Liver (tissue), 8 donors: ENCODE measurements at regions not wholly inside any gene's neighbourhood (a gene's known extent, or its start where the extent isn't known, plus 50 kb on each side); places are given as distances from the start of the nearest gene placed in this dataset.

Experiments
- DNase-seq: peaks from one replicate; pipeline ENCODE4 v3.0.0-alpha.2; 2017; ENCODE audit warnings: low spot score
- H3K27ac ChIP-seq, 2 donors: one replicate each; pipeline ENCODE4 v1.7.0; 2013; ENCODE audit warnings: inconsistent platforms in 2 of 2, low read length in 2 of 2, control low read depth in 1 of 2, low read depth in 1 of 2, mild to moderate bottlenecking in 1 of 2
- H3K27me3 ChIP-seq, 4 donors: one replicate each; pipeline versions ENCODE4 v1.6.1 to v1.7.0; 2013; ENCODE audit warnings: low read length in 3 of 4, inconsistent platforms in 1 of 4, mild to moderate bottlenecking in 1 of 4, moderate library complexity in 1 of 4; ENCODE audit not compliant: control insufficient read depth in 4 of 4, insufficient read depth in 4 of 4
- H3K36me3 ChIP-seq, 4 donors: one replicate each; pipeline versions ENCODE4 v1.6.1 to v1.7.0; 2013; ENCODE audit warnings: low read length in 3 of 4, mild to moderate bottlenecking in 3 of 4, low read depth in 1 of 4, moderate library complexity in 1 of 4; ENCODE audit not compliant: control insufficient read depth in 4 of 4, insufficient read depth in 3 of 4
- H3K4me1 ChIP-seq, 4 donors: one replicate each; pipeline versions ENCODE4 v1.6.1 to v1.7.0; 2013; ENCODE audit warnings: low read length in 3 of 4, mild to moderate bottlenecking in 3 of 4, moderate library complexity in 1 of 4; ENCODE audit not compliant: control insufficient read depth in 4 of 4, insufficient read depth in 4 of 4
- H3K4me3 ChIP-seq, 3 donors: one replicate each; pipeline versions ENCODE4 v1.6.1 to v1.7.0; 2013; ENCODE audit warnings: low read length in 3 of 3, control low read depth in 1 of 3, low read depth in 1 of 3, mild to moderate bottlenecking in 1 of 3
- H3K9ac ChIP-seq, 2 donors: one replicate each; pipeline ENCODE4 v1.7.0; 2013; ENCODE audit warnings: low read length in 2 of 2, mild to moderate bottlenecking in 2 of 2, moderate library complexity in 2 of 2, control low read depth in 1 of 2, low read depth in 1 of 2
- H3K9me3 ChIP-seq, 4 donors: one replicate each; pipeline versions ENCODE4 v1.6.1 to v1.7.0; 2013; ENCODE audit warnings: low read length in 3 of 4; ENCODE audit not compliant: control insufficient read depth in 4 of 4
- EGR1 ChIP-seq, 2 donors: IDR thresholded peaks; 2 replicates each; pipeline ENCODE4 v1.6.1; 2016 to 2018; ENCODE audit warnings: antibody characterized with exemption in 2 of 2, low read depth in 2 of 2
- FOXA1 ChIP-seq: IDR thresholded peaks from 2 replicates; pipeline ENCODE4 v1.6.1; 2016; ENCODE audit warnings: antibody characterized with exemption
- FOXA2 ChIP-seq: IDR thresholded peaks from 2 replicates; pipeline ENCODE4 v1.6.1; 2016; ENCODE audit warnings: antibody characterized with exemption
- GABPA ChIP-seq, 2 donors: IDR thresholded peaks in 1 of 2; conservative IDR thresholded peaks in 1 of 2; 2 replicates each; pipeline ENCODE4 v1.6.1; 2016; ENCODE audit warnings: antibody characterized with exemption in 2 of 2, mild to moderate bottlenecking in 1 of 2, moderate library complexity in 1 of 2
- HNF4A ChIP-seq, 2 donors: conservative IDR thresholded peaks; 2 replicates each; pipeline ENCODE4 v1.6.1; 2016; ENCODE audit warnings: antibody characterized with exemption in 2 of 2, mild to moderate bottlenecking in 2 of 2
- HNF4G ChIP-seq: IDR thresholded peaks from 2 replicates; pipeline ENCODE4 v1.6.1; 2016; ENCODE audit warnings: antibody characterized with exemption
- JUND ChIP-seq, 2 donors: IDR thresholded peaks; 2 replicates each; pipeline ENCODE4 v1.6.1; 2016; ENCODE audit warnings: antibody characterized with exemption in 2 of 2
- NR2F2 ChIP-seq: IDR thresholded peaks from 2 replicates; pipeline ENCODE4 v1.6.1; 2016; ENCODE audit warnings: antibody characterized with exemption
- RAD21 ChIP-seq, 2 donors: IDR thresholded peaks; 2 replicates each; pipeline ENCODE4 v1.6.1; 2016; ENCODE audit warnings: antibody characterized with exemption in 2 of 2, mild to moderate bottlenecking in 2 of 2
- RXRA ChIP-seq, 2 donors: IDR thresholded peaks; 2 replicates each; pipeline ENCODE4 v1.6.1; 2017 to 2018; ENCODE audit warnings: antibody characterized with exemption in 2 of 2, mild to moderate bottlenecking in 1 of 2
- SP1 ChIP-seq: IDR thresholded peaks from 2 replicates; pipeline ENCODE4 v1.6.1; 2018; ENCODE audit warnings: antibody characterized with exemption, mild to moderate bottlenecking
- TAF1 ChIP-seq: conservative IDR thresholded peaks from 2 replicates; pipeline ENCODE4 v1.6.1; 2016; ENCODE audit warnings: antibody characterized with exemption, mild to moderate bottlenecking
- YY1 ChIP-seq: IDR thresholded peaks from 2 replicates; pipeline ENCODE4 v1.6.1; 2016; ENCODE audit warnings: antibody characterized with exemption, mild to moderate bottlenecking
- WGBS: extraction: QIAGEN DNeasy Blood & Tissue Kit; methylation state at CpG from one replicate; pipeline ENCODE4 v1.1.7; 2013; 5-methylcytosine and 5-hydroxymethylcytosine counted together
- TF ChIP-seq, protein P1 (sequence below): IDR thresholded peaks from 2 replicates; pipeline ENCODE4 v1.6.1; 2016; ENCODE audit warnings: antibody characterized with exemption
- TF ChIP-seq, protein P2 (sequence below): IDR thresholded peaks from 2 replicates; pipeline ENCODE4 v1.6.1; 2016; ENCODE audit warnings: antibody characterized with exemption
- TF ChIP-seq, protein P3 (sequence below): IDR thresholded peaks from 2 replicates; pipeline ENCODE4 v1.6.1; 2016; ENCODE audit warnings: antibody characterized with exemption
- TF ChIP-seq, protein P4 (sequence below): fragments of 150-350 bp; IDR thresholded peaks from 2 replicates; pipeline ENCODE4 v1.5.1; 2017; ENCODE audit warnings: improper control_type of control experiment, low read depth, low read length; ENCODE audit not compliant: missing input control
- TF ChIP-seq, protein P5 (sequence below): IDR thresholded peaks from 2 replicates; pipeline ENCODE4 v1.6.1; 2016; ENCODE audit warnings: antibody characterized with exemption, mild to moderate bottlenecking
- donor health status: healthy.
- donor health status: healthy.
- donor health status: healthy.
- donor health status: healthy.
- donor health status: healthy.

DNA sequence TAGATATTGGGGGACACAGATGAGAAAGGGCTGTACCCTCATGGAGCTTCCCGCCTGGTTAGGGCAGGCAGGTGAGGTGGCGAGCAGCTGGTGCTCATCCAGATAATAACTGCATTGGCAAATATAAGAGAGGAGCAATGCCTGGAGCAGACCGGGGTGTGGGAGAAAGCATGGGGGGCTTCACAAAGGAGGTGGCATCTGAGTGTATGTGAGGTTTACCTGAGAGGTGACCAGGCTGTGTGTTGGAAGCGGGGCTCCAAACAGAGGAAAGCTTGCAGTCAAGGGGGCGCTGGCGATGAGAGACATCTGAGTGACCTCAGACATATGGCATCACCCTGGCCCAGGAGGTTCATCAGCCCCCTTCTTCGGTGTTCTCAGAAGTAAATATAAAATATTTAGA, 72.1 kb upstream of the PMEPA1 start:
- no peaks in the 10 kb centered on the region for H3K9me3 ChIP-seq
- no peaks in the 10 kb centered on the region for H3K4me1 ChIP-seq
- TF ChIP-seq GABPA (IDR thresholded peaks at IDR 0.05 in 1 of 2, conservative IDR thresholded peaks at IDR 0.05 in 1 of 2) (no peak), YY1 (no peak), SP1 (no peak), HNF4G (no peak), HNF4A (conservative IDR thresholded peaks at IDR 0.05) (no peak), RAD21 (IDR thresholded peaks at IDR 0.05) (no peak), FOXA1 (no peak)
- TF ChIP-seq, protein P1, sequence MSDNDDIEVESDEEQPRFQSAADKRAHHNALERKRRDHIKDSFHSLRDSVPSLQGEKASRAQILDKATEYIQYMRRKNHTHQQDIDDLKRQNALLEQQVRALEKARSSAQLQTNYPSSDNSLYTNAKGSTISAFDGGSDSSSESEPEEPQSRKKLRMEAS, result no peak
- TF ChIP-seq, protein P2, sequence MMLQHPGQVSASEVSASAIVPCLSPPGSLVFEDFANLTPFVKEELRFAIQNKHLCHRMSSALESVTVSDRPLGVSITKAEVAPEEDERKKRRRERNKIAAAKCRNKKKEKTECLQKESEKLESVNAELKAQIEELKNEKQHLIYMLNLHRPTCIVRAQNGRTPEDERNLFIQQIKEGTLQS, result no peak
- TF ChIP-seq, protein P3, sequence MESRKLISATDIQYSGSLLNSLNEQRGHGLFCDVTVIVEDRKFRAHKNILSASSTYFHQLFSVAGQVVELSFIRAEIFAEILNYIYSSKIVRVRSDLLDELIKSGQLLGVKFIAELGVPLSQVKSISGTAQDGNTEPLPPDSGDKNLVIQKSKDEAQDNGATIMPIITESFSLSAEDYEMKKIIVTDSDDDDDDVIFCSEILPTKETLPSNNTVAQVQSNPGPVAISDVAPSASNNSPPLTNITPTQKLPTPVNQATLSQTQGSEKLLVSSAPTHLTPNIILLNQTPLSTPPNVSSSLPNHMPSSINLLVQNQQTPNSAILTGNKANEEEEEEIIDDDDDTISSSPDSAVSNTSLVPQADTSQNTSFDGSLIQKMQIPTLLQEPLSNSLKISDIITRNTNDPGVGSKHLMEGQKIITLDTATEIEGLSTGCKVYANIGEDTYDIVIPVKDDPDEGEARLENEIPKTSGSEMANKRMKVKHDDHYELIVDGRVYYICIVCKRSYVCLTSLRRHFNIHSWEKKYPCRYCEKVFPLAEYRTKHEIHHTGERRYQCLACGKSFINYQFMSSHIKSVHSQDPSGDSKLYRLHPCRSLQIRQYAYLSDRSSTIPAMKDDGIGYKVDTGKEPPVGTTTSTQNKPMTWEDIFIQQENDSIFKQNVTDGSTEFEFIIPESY, result no peak
- no peaks in the 10 kb centered on the region for H3K36me3 ChIP-seq
- WGBS, result 86% methylated on average over 7 of the region's 7 CpGs
- no peak overlapping the region for H3K27ac ChIP-seq
- no peak overlapping the region for H3K9ac ChIP-seq
- DNase-seq, result no peak
- H3K4me3 ChIP-seq, result no peak overlapping the region
- peaks cover 0 to 6% (median 0%) of the 10 kb centered on the region in 4 donors for H3K27me3 ChIP-seq

DNA sequence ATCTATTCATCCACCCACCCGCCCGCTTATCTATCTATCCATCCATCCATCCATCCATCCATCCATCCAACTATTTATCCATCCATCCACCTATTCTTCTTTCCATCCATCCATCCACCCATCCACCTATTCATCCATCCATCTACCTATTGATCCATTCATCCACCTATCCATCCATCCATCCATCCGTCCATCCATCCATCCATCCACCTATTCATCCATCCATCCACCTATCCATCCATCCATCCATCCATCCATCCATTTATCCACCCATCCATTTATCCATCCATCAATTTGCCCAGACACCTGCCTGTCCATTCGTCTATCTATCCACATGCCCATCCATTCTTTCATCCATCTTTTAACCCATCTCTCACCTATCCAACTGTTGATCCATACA, 71.1 kb upstream of the PMEPA1 start:
- 72% methylated on average over 4 of the region's 4 CpGs for WGBS
- TF ChIP-seq, protein P1, result no peak
- TF ChIP-seq EGR1 (IDR thresholded peaks at IDR 0.05; ENCODE audit: low read depth in 2 of 2) (no peak), RXRA (IDR thresholded peaks at IDR 0.05) (no peak), SP1 (no peak), YY1 (no peak), GABPA (IDR thresholded peaks at IDR 0.05 in 1 of 2, conservative IDR thresholded peaks at IDR 0.05 in 1 of 2) (no peak), HNF4G (no peak), FOXA1 (no peak), JUND (IDR thresholded peaks at IDR 0.05) (no peak), TAF1 (no peak), RAD21 (IDR thresholded peaks at IDR 0.05) (no peak), FOXA2 (no peak), NR2F2 (no peak), HNF4A (conservative IDR thresholded peaks at IDR 0.05) (no peak)
- TF ChIP-seq, protein P2, result no peak
- TF ChIP-seq, protein P4, sequence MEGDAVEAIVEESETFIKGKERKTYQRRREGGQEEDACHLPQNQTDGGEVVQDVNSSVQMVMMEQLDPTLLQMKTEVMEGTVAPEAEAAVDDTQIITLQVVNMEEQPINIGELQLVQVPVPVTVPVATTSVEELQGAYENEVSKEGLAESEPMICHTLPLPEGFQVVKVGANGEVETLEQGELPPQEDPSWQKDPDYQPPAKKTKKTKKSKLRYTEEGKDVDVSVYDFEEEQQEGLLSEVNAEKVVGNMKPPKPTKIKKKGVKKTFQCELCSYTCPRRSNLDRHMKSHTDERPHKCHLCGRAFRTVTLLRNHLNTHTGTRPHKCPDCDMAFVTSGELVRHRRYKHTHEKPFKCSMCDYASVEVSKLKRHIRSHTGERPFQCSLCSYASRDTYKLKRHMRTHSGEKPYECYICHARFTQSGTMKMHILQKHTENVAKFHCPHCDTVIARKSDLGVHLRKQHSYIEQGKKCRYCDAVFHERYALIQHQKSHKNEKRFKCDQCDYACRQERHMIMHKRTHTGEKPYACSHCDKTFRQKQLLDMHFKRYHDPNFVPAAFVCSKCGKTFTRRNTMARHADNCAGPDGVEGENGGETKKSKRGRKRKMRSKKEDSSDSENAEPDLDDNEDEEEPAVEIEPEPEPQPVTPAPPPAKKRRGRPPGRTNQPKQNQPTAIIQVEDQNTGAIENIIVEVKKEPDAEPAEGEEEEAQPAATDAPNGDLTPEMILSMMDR, result no peak
- TF ChIP-seq, protein P5, sequence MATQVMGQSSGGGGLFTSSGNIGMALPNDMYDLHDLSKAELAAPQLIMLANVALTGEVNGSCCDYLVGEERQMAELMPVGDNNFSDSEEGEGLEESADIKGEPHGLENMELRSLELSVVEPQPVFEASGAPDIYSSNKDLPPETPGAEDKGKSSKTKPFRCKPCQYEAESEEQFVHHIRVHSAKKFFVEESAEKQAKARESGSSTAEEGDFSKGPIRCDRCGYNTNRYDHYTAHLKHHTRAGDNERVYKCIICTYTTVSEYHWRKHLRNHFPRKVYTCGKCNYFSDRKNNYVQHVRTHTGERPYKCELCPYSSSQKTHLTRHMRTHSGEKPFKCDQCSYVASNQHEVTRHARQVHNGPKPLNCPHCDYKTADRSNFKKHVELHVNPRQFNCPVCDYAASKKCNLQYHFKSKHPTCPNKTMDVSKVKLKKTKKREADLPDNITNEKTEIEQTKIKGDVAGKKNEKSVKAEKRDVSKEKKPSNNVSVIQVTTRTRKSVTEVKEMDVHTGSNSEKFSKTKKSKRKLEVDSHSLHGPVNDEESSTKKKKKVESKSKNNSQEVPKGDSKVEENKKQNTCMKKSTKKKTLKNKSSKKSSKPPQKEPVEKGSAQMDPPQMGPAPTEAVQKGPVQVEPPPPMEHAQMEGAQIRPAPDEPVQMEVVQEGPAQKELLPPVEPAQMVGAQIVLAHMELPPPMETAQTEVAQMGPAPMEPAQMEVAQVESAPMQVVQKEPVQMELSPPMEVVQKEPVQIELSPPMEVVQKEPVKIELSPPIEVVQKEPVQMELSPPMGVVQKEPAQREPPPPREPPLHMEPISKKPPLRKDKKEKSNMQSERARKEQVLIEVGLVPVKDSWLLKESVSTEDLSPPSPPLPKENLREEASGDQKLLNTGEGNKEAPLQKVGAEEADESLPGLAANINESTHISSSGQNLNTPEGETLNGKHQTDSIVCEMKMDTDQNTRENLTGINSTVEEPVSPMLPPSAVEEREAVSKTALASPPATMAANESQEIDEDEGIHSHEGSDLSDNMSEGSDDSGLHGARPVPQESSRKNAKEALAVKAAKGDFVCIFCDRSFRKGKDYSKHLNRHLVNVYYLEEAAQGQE, result no peak
- TF ChIP-seq, protein P3, result no peak
- DNase-seq, result no peak

More for the DNA sequence above, 71.1 kb upstream of the PMEPA1 start:
- Histone ChIP-seq H3K4me1 (no peaks in the 10 kb centered on the region), H3K9ac (no peak overlapping the region), H3K4me3 (no peak overlapping the region), H3K27me3 (peaks cover 0 to 6% (median 0%) of the 10 kb centered on the region in 4 donors), H3K27ac (no peak overlapping the region), H3K9me3 (no peaks in the 10 kb centered on the region), H3K36me3 (no peaks in the 10 kb centered on the region)
